PC-9 (cell line): ENCODE measurements at regions not wholly inside any gene's neighbourhood (a gene's known extent, or its start where the extent isn't known, plus 50 kb on each side); places are given as distances from the start of the nearest gene placed in this dataset.

Experiments used
- BruUV-seq: library from RNA; stranded (reverse); fragments of 400-500 nt; replicated peaks from 2 replicates; lab custom pipeline; 2021; lab: Mats Ljungman, UMichigan
- CTCF ChIA-PET: fragments of 300-600 bp; sonication (Branson Sonifier 250); formaldehyde crosslinking; loops from one replicate; lab custom pipeline; 2022; ENCODE audit warnings: antibody characterized with exemption; lab: Charles Lee
- POLR2A ChIA-PET: fragments of 300-600 bp; sonication (Branson Sonifier 250); formaldehyde crosslinking; loops from one replicate; lab custom pipeline; 2022; ENCODE audit warnings: antibody characterized with exemption; ENCODE audit not compliant: unreplicated experiment; lab: Charles Lee
- DNase-seq, 2 experiments: peaks; one replicate each; pipeline versions ENCODE4 v3.0.0 to v3.0.0-alpha.2; 2015 to 2022; ENCODE audit warnings: mixed read lengths in 1 of 2
- H2AFZ ChIP-seq: fragments of 200-600 bp; sonication (generic); 2 replicates; pipeline ENCODE4 v1.8.1; 2017; ENCODE audit warnings: antibody characterized with exemption
- H3F3A ChIP-seq: fragments of 200-600 bp; sonication (generic); 2 replicates; pipeline ENCODE4 v1.8.1; 2017; ENCODE audit warnings: antibody characterized with exemption, mild to moderate bottlenecking, low read depth; ENCODE audit not compliant: insufficient read depth
- H3K27ac ChIP-seq: fragments of 200-600 bp; sonication (generic); 2 replicates; pipeline ENCODE4 v1.6.1; 2016; ENCODE audit warnings: mixed run types
- H3K27me3 ChIP-seq: fragments of 200-600 bp; sonication (generic); 2 replicates; pipeline ENCODE4 v1.6.1; 2016; ENCODE audit warnings: low read depth, mixed run types; ENCODE audit not compliant: insufficient read depth
- H3K36me3 ChIP-seq: fragments of 200-600 bp; sonication (generic); 2 replicates; pipeline ENCODE4 v1.6.1; 2016; ENCODE audit warnings: low read depth, mixed run types
- H3K4me1 ChIP-seq: fragments of 200-600 bp; sonication (generic); replicated peaks from 2 replicates; pipeline ENCODE4 v1.6.1; 2016; ENCODE audit warnings: mixed run types; ENCODE audit not compliant: insufficient read depth
- H3K4me2 ChIP-seq: fragments of 200-600 bp; sonication (generic); 2 replicates; pipeline ENCODE4 v1.6.1; 2017; ENCODE audit warnings: mixed run types
- H3K4me3 ChIP-seq: fragments of 200-600 bp; sonication (generic); 2 replicates; pipeline ENCODE4 v1.6.1; 2016; ENCODE audit warnings: mixed run types
- H3K79me2 ChIP-seq: fragments of 200-600 bp; sonication (generic); 2 replicates; pipeline ENCODE4 v1.6.1; 2017; ENCODE audit warnings: low read depth, mixed run types
- H3K9me2 ChIP-seq: fragments of 200-600 bp; sonication (generic); 2 replicates; pipeline ENCODE4 v1.8.1; 2017; ENCODE audit warnings: mild to moderate bottlenecking; ENCODE audit not compliant: insufficient read depth
- H3K9me3 ChIP-seq: fragments of 200-600 bp; sonication (generic); 2 replicates; pipeline ENCODE4 v1.8.1; 2016; ENCODE audit warnings: low read depth; ENCODE audit not compliant: insufficient read depth
- H4K20me1 ChIP-seq: fragments of 200-600 bp; sonication (generic); 2 replicates; pipeline ENCODE4 v1.8.1; 2017; ENCODE audit not compliant: insufficient read depth
- EZH2 ChIP-seq: fragments of 200-600 bp; sonication (generic); IDR thresholded peaks from 2 replicates; pipeline ENCODE4 v1.8.0; 2017; ENCODE audit warnings: antibody characterized with exemption, low read depth
- intact Hi-C: fragments of 100-400 bp; cut with micrococcal nuclease; formaldehyde crosslinking; loops from one replicate; pipeline ENCODE4 v1.10.0; 2022; ENCODE audit not compliant: unreplicated experiment
- TF ChIP-seq, protein P1 (sequence below): fragments of 200-600 bp; sonication (generic); conservative IDR thresholded peaks from 2 replicates; pipeline ENCODE4 v1.6.1; 2017; ENCODE audit warnings: mixed run types, antibody characterized with exemption, mild to moderate bottlenecking, moderate library complexity

DNA sequence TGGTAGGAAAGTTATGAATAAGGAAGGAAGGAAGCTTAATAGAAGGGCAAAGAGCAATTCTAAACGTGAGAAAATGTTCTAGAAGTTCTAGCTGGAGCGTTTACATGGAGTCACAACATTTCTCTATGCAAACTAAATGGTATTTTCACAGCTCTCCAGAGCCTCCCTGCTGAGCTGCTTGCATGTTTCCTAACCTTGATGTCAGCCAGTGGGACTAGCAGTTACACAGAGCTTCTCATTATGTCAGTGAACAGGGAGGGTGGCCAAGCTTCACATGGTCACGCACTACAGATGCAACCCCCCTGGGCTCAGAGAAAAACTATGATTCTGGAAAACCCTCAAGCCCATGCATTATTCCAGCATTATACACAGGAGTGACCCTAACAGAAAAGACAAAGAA is 153.4 kb upstream of the CCDC150 start:
- H3K9me2 ChIP-seq = no peaks in the 10 kb centered on the region
- no peaks in the 10 kb centered on the region for H3K27me3 ChIP-seq
- H3K27ac ChIP-seq = no peak overlapping the region
- no TSS peak for BruUV-seq
- ChIA-PET CTCF (no interaction called here), POLR2A (no interaction called here)
- TF ChIP-seq EZH2 = no peak
- TF ChIP-seq, protein P1, sequence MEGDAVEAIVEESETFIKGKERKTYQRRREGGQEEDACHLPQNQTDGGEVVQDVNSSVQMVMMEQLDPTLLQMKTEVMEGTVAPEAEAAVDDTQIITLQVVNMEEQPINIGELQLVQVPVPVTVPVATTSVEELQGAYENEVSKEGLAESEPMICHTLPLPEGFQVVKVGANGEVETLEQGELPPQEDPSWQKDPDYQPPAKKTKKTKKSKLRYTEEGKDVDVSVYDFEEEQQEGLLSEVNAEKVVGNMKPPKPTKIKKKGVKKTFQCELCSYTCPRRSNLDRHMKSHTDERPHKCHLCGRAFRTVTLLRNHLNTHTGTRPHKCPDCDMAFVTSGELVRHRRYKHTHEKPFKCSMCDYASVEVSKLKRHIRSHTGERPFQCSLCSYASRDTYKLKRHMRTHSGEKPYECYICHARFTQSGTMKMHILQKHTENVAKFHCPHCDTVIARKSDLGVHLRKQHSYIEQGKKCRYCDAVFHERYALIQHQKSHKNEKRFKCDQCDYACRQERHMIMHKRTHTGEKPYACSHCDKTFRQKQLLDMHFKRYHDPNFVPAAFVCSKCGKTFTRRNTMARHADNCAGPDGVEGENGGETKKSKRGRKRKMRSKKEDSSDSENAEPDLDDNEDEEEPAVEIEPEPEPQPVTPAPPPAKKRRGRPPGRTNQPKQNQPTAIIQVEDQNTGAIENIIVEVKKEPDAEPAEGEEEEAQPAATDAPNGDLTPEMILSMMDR = no peak
- no peaks in the 10 kb centered on the region for H3K36me3 ChIP-seq
- no peaks in the 10 kb centered on the region for H3K4me1 ChIP-seq
- H3K79me2 ChIP-seq = no peaks in the 10 kb centered on the region
- no peaks in the 10 kb centered on the region for H3K9me3 ChIP-seq
- H3K4me3 ChIP-seq = no peak overlapping the region
- intact Hi-C loops = no loop called here
- H3F3A ChIP-seq = no peaks in the 10 kb centered on the region
- H2AFZ ChIP-seq = no peak overlapping the region
- no peak for DNase-seq
- no peaks in the 10 kb centered on the region for H4K20me1 ChIP-seq
- H3K4me2 ChIP-seq = no peak overlapping the region

DNA sequence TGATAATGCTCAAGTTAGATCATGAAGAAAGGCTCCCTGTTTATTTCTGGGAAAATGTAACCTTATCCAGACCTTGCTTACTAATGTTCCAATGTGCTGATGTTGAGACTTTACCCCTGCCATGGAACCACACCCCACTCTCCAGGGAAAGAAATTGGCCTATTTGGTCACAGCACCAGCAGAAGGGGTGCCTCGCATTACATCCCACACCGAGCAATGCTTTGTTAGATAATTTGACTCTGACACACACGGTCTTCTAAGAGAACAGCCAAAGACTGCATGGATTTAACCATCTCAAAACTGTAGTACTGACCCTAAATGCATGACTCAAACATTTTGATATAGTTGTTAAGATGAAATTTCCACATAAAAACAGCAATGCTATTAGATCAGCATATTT is 152.1 kb upstream of the CCDC150 start:
- Histone ChIP-seq H4K20me1 (no peaks in the 10 kb centered on the region), H3K4me1 (no peaks in the 10 kb centered on the region), H3K9me2 (no peaks in the 10 kb centered on the region), H3K27ac (no peak overlapping the region), H3F3A (no peaks in the 10 kb centered on the region), H3K4me2 (no peak overlapping the region), H2AFZ (no peak overlapping the region), H3K79me2 (no peaks in the 10 kb centered on the region), H3K36me3 (no peaks in the 10 kb centered on the region), H3K27me3 (no peaks in the 10 kb centered on the region), H3K9me3 (no peaks in the 10 kb centered on the region), H3K4me3 (no peak overlapping the region)
- BruUV-seq = no TSS peak
- no peak for DNase-seq
- TF ChIP-seq, protein P1 = no peak
- TF ChIP-seq EZH2 = no peak
- ChIA-PET CTCF (no interaction called here), POLR2A (no interaction called here)
- intact Hi-C loops = no loop called here

DNA sequence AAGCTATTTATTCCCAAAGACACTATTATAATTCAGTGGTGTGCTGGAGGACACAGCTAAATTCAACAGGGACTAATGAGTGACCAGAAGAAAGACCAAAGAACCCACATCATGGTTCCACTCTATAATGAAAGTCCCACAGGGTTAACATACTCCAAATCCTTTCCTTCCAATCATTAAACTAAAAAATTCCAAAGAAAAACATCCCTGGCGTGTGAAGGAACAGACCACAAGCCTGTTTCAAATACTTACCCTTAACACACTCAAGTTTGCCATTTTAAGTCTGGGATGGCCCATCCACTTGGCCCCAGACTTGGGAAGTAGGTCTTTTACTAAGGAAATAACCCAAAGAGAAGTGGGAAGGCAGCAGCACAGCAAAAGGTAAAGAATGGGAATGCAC is 150.1 kb upstream of the CCDC150 start:
- no peaks in the 10 kb centered on the region for H3K79me2 ChIP-seq
- ChIA-PET POLR2A (interaction anchor here (0.5 kb wide), 1 partner anchor 1448 kb away, joined by 4 read pairs; no protein-coding TSS in a partner anchor), CTCF (no interaction called here)
- no peak overlapping the region for H3K4me3 ChIP-seq
- no peaks in the 10 kb centered on the region for H4K20me1 ChIP-seq
- H3K27me3 ChIP-seq = no peaks in the 10 kb centered on the region
- no peaks in the 10 kb centered on the region for H3K9me2 ChIP-seq
- H3K27ac ChIP-seq = no peak overlapping the region
- intact Hi-C loops = no loop called here
- no peak overlapping the region for H2AFZ ChIP-seq
- H3F3A ChIP-seq = no peaks in the 10 kb centered on the region
- no peaks in the 10 kb centered on the region for H3K4me1 ChIP-seq
- no peak for TF ChIP-seq EZH2
- no peak for DNase-seq
- H3K36me3 ChIP-seq = no peaks in the 10 kb centered on the region
- no peak overlapping the region for H3K4me2 ChIP-seq
- H3K9me3 ChIP-seq = no peaks in the 10 kb centered on the region
- no TSS peak for BruUV-seq

DNA sequence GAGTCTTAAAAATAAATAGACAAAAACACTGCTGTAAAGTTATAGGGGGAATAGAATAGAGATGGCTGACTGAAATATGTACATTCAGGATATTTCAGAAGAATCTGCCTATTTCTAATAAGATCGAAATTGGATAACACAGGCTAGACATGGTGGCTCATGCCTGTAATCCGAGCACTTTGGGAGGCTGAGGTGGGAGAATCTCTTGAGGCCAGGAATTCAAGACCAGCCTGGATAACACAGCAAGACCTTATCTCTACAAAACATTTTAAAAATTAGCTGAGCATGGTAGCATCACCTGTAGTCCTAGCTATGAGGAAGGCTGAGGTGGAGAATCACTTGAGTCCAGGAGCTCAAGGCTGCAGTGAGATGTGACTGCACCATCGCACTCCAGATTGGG is 146.6 kb upstream of the CCDC150 start:
- H3K4me1 ChIP-seq = no peaks in the 10 kb centered on the region
- H4K20me1 ChIP-seq = no peaks in the 10 kb centered on the region
- no peaks in the 10 kb centered on the region for H3K9me3 ChIP-seq
- no peaks in the 10 kb centered on the region for H3K9me2 ChIP-seq
- H3K27ac ChIP-seq = no peak overlapping the region
- POLR2A ChIA-PET = no interaction called here
- H3K4me2 ChIP-seq = no peak overlapping the region
- DNase-seq = no peak
- no peak for TF ChIP-seq EZH2
- TF ChIP-seq, protein P1 = no peak
- H3F3A ChIP-seq = no peaks in the 10 kb centered on the region
- BruUV-seq = no TSS peak
- no peaks in the 10 kb centered on the region for H3K27me3 ChIP-seq
- H3K79me2 ChIP-seq = no peaks in the 10 kb centered on the region
- H2AFZ ChIP-seq = no peak overlapping the region
- H3K4me3 ChIP-seq = no peak overlapping the region
- no peaks in the 10 kb centered on the region for H3K36me3 ChIP-seq
- CTCF ChIA-PET = no interaction called here
- intact Hi-C loops = no loop called here
